HG02938 (cell line): ENCODE measurements at regions not wholly inside any gene's neighbourhood (a gene's known extent, or its start where the extent isn't known, plus 50 kb on each side); places are given as distances from the start of the nearest gene placed in this dataset.

ENCODE experiments used
- ATAC-seq: cut with Tn5 transposase; IDR thresholded peaks from one replicate; pipeline ENCODE4 v1.9.1; 2021; ENCODE audit warnings: mild to moderate bottlenecking, moderate library complexity; ENCODE audit not compliant: unreplicated experiment

DNA sequence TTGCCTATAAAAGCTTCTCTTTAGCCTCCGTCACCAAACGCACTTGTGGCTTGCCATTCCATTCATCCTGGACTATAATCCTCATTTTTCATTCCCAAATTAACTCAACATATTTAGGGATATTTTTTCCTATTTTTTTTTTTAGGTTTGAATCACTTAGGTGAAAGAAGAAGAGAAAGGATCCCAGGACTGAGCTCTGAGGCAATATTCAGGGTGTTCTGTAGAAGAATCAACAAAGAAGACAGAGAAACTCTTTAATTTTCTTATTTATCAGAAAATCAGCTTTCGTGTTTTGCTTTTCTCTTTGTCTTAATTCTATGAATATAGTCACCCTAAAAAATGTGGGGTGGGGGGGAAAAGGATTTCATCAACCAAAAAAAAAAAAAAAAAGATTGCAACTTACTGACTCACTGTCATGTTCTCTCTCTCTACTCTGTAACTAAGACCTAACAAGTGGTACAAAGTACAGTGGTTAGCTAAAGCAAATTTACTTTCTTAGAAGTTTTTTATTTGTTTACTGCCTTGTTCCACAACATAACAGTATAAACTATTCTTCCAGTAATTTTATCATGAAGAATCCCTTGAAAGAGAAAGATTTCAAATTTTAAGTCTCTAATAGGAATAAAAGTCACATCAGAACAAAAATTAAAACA lies 272.0 kb downstream of the DHX15 start:
- ATAC-seq, result no peak

- no peak for ATAC-seq
Observed at GRCh38 chr4:24303926-24304325, 280.4 kb downstream of the DHX15 start.

DNA sequence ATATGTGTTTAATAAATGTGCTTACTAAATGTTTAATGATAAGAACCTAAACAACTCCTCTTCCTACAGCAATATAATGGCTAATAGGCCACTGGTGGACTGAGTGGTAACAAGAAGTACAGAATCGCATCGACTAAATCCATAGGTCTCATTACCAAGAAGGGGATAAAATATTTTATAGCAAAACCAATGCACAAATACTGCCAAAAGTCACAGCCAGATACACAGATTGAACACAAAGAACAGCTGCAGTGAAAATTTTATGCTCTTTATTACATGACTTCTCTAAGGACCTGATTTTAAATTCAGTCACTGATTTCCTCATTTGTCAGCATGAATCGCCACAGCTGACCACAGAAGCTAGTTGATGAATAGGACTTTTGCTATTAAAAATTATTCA lies 285.4 kb downstream of the DHX15 start:
- ATAC-seq, result no peak

- ATAC-seq, result no peak
Observed at GRCh38 chr4:24287096-24287495, 297.3 kb downstream of the DHX15 start.

- no peak for ATAC-seq
Observed at GRCh38 chr4:24285759-24286158, 298.6 kb downstream of the DHX15 start.

DNA sequence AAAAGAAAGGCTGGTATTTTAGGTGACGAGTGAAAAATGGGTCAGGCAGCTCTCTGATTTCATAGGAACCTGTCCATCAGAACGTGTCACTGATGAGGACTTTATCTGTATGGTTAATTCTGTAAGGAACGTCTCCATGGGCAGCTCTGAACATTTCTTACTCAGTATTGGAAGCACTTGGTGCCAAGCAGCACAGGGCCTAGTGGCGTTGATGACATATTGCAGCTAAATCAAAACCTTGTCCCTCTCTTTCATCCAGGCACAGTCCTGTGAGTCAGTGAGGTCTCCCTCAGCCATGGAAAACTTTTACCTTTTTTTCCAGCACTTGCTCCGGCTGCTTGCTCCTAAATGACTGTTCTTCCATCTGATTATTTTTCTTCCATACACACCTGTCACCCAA lies 301.9 kb downstream of the DHX15 start:
- ATAC-seq, result no peak

- ATAC-seq, result no peak
Observed at GRCh38 chr4:24279911-24280375, 304.4 kb downstream of the DHX15 start.

DNA sequence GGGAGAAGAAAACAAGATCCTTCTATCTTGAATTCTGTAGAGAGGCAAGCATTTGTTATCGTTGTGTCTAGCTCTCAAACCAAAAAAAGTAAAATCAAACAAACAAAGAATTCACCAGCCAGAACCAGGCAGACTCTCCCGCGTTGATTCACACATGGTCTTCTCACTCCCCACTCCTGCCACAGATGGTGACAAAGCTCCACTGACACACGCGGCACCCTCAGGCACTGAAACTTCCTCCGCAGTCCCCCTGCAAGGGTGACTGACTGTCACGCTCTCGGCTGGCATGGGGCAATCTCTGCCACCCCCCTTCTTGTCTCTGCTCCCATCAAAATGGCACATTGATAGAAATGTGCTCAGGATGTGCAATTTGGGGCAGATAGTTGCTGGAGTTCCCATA lies 304.9 kb downstream of the DHX15 start:
- ATAC-seq, result no peak

- no peak for ATAC-seq
Observed at GRCh38 chr4:24278693-24279092, 305.7 kb downstream of the DHX15 start.

DNA sequence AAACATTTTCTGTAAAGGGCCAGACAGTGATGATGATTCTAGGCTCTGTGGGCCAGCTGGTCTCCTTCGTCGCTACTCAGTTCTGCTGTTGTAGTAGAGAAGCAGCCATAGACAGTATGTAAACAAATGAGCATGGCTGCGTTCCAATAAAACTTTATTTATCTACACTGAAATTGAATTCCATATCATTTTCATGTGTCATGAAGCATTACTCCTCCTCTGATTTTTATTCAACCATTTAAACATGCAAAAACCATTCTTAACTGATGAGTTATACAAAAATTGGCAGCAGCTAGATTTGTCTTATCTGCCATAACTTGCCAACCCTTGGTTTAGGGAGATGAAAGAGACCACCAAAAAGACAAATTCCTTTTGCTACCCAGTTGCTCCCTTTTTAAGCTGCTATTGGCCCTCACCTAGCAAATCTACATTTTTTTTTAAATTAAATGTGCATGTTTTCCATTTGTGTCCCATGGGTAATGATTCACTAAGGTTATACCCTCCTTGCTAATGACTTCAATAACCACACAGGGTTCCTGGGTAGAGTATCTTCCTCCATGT lies 309.9 kb downstream of the DHX15 start:
- ATAC-seq, result no peak

DNA sequence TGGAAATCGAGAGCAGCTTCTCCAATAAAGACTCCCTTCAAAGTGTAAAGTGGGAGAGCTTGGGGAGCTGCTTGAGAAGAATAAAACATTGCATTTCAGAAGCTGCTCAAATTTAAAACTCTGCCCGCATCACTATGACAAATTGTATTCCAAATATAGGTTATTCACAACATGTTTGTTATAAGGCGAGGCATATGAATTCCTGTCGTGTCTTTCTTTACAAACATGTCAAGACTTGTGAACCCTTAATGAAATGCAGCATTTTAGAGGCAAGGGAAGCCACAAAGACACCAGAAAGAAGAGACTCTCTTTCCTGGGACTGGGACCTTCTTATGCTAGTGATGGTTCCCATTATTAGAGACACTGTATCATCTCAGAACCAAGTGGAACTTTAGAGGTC lies 311.2 kb downstream of the DHX15 start:
- ATAC-seq, result no peak

DNA sequence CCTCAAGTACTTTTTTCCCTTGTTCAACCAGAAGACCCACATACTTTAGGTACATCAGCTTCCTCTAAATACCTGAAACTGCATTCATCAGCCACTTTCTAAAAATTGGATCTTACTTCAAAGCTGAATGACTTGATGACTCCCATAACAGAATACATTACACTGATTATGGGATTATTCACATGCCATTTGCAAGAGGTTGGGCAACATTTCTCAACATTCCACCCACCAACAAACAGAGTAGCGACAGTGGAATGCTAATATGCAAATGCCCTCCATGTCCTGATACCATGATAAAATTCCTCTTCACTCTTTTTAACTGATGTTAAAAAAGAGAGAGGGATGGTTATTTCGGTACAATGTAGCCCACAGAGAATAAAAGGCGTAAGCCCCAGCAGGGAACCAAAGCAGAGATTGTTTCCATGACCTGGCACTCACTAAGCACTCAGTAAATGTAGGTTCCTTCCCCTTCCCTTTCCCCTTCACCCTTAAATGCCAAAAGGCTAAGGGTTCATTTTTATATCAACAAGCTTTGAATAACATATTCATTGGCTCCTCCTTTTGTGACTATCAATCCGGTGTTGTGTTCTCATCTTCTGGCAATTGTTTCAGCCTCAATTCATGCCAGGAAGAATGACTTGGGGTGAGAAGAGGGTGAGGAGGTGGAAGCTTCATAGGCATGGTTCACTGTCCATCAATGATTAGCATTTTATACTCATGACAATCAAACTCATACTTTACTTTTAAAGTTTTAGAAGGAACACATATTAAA lies 317.2 kb downstream of the DHX15 start:
- no peak for ATAC-seq

- no peak for ATAC-seq
Observed at GRCh38 chr4:24265989-24266388, 318.4 kb downstream of the DHX15 start.

DNA sequence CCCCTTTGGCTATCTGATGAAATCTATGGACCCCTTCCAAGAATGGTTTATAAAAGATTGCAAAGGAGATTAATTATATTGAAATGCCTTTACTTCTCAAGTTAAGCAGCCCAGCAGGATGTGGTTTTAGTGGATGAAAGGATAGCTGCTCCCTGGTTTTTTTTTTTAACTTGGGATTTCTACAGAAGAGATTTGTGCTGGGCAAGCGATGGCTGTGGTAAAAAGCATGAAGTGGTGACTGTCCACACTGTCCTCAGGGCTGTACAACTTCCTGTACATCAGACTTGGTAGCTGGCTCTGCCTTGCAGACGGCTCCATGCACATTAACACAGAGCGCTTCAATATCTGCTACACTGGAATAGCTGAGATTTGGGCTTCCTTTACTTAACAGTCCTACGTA lies 321.7 kb downstream of the DHX15 start:
- ATAC-seq, result no peak

DNA sequence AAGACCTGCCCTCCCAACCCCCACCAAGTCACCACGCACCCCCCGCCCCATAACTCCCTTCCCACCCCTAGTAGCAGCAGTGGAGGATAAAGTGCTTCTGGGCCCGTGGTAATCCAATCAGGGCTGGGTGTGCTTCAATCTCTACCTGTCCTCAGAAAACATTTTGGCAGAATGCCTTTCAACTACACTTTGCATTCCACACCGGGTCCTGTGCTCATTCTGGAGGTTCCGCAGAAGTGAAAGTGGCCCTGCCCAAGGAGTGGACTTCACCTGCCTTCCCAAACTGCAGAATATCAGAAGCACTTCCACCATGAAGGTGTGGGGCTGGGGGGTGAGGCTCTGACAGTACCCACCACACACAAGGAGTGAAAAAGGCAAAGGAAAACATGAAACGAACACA lies 322.3 kb downstream of the DHX15 start:
- ATAC-seq, result no peak

DNA sequence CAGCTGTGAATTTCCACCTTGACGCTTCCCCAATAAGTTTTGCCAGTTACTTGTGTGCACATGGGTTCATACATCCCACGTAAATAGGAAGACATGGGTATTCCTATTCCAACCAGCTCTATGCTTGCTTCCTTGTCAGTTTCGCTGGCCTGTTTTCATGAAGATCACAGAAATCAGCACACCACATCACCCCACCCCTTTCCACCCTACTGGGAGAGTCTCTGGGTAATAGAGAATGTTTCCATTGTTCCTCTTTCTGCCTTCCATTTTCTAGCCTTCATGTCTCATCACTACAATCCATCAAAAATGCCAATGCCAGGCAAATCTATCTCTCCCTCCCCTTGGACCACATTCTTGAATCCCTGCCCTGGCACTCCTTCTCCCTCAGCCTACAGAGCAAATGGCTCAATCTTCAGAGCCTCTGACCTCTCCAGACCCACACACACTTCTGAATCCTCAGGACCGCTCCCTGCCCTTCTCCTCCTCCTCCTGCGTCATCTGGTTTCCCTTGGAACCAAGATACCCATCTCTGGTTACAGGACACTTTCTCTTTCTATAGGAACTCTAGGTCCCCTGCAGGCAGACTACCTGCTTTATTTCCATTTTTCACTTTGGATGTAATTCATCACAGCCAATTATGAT lies 323.3 kb downstream of the DHX15 start:
- no peak for ATAC-seq

DNA sequence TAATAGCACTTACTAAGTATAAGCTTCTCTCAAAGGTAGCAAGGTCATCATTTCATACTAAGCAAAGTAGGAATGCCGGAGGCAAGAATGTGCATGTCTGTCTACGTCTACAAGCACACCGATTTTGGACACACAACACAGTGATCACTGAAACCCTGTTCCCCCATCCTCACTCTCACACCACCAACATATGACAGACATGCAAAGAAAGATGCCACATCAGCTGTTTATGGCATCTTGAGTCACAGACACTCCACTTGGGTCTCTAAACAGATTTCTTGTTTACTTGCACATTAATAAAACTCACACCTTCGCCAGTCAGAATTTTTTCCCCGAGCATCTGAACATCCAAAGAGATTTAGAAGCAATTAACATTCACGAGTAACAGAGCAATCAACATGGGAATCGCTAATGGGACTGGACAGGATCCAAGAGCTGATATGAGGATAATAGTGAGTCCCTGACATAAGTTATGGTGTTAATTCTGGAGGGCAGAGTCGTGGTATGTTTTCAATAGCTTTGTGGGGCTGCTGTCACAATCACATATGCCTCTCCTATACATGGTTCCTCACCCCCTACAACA lies 324.1 kb downstream of the DHX15 start:
- no peak for ATAC-seq

DNA sequence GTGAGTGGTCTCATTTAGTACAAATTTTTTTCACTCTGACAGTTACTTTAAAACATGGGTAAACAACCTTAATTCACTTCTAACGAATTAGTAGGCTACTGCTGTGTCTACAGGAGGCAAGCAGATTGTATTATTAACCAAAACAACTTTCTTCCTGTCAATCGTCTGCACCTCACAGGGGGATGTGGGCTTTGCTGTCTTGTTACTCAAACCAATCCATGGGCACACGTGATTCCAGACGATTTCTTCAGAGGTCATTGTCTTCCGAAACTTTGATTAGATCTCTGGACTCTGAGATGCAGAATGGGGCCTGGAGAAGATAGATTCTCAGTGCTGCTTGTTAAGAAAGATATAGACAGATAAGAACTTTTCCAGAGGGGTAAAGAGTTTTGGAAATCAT lies 327.8 kb downstream of the DHX15 start:
- no peak for ATAC-seq

DNA sequence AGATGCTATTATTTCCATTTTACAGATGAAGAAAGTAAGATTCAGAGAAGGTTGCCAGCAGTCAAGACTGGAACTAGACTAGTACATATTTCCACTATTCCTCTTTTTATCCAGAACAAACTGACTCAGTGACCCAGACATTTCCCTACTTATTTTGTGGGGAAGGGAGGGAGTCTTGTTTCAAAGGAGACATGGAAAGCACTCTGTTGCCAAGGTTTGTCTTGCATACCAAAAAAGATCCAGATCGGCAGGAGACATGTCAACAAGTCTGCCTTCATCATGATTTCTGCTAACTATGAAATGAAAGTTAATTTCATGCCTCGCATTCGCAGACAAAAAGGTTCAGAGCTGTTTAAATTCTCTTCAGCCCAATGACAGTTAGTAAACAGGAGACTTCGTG lies 328.3 kb downstream of the DHX15 start:
- ATAC-seq, result no peak

DNA sequence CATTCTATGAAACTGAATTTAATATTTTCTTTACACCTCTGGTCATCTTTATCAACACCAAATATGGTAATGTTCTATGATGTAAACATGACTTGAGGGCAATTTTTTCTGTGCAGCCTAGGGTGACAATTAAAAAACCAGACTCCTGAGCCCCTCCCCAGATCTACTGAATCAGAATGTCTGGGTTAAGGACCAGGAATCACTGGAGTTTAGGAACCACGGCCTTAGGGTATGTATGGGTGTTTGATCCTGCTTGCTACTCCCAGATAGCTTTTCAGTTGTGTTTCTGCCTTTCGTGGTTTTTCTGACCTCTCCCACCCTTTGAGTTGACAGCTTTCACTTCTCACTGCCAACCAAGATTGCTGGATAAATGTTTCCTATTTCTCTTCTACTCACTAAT lies 332.2 kb downstream of the DHX15 start:
- no peak for ATAC-seq

DNA sequence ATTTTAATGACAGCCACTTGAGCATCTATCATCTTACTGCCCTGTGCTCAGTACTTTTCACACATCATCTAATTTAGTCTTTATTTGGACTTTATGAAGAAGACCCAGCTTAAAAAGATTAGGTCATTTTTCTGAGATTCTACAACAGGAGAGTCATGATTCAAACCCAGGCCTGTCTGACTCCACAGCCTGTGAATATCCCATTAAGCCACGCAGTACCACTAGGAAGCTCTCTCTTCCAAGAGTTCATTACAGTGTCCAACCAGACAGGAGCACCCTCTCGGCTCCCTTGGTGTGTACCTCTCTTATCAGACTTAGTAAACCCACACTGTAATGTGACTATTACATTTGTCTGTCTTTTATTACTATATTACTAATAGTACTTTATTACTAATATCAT lies 332.8 kb downstream of the DHX15 start:
- ATAC-seq, result no peak
